ENCODE measurements at regions not wholly inside any gene's neighbourhood (a gene's known extent, or its start where the extent isn't known, plus 50 kb on each side); places are given as distances from the start of the nearest gene placed in this dataset.

DNA sequence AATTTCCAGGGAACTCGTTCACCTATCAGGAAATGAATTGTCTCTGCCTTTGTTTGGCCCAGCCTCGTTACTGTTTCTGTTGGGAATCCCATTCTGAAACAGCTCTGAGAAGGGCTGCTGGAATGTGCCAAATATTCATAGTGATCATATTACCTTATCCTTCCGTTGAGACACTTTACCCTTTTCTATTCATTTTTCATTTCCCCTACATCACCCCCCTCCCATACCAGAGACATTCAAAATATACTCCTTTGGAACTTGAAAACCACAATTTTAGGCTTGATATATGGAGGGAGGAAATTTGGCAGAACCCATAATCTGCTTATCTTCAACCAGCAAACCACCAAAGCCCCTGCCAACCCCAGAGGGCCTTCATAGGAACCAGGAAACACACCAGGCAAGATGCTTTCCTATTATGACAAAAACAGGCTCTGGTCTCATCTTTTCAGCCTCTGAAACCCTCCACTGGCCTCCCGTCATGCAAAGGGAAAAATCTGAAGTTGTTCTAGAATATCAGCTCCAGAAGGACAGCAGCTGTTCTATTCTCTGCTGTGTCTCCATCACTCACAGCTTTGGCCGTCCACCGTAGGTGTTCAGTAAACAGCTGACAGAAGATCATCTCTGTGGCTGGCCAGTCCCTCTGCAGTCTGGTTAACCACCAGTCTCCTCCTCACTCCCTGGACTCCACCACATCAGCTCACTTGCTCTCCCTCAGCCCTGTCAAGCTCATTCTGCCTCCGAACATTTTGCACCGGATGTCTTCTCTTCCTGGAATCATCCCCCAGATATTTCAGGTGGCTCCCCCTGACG, 217.2 kb upstream of the WWC1 start:
- Histone ChIP-seq H3K27me3 (ENCODE audit: control insufficient read depth, extremely low read depth, insufficient read depth, low read length) (no peaks in the 10 kb centered on the region), H3K36me3 (ENCODE audit: control insufficient read depth in 2 of 2, extremely low read depth in 1 of 2, insufficient read depth in 2 of 2, low read length in 2 of 2) (peaks cover 13 to 14% of the 10 kb centered on the region in 2 experiments), H3K4me1 (ENCODE audit: control insufficient read depth, extremely low read depth, insufficient read depth, low read length) (no peaks in the 10 kb centered on the region), H3K4me2 (ENCODE audit: control insufficient read depth, extremely low read depth, insufficient read depth, low read depth, low read length) (no peak overlapping the region), H3K9me1 (ENCODE audit: control insufficient read depth, extremely low read depth, insufficient read depth, low read length) (no peaks in the 10 kb centered on the region), H3K9me3 (ENCODE audit: control insufficient read depth, low read depth, low read length) (no peaks in the 10 kb centered on the region), H3K27ac (ENCODE audit: control insufficient read depth, insufficient read depth, low read length) (no peak overlapping the region), H4K20me1 (ENCODE audit: control insufficient read depth, extremely low read depth, insufficient read depth, low read length) (no peaks in the 10 kb centered on the region), H2AFZ (ENCODE audit: control insufficient read depth, low read length) (no peak overlapping the region), H3K79me2 (ENCODE audit: control insufficient read depth, insufficient read depth, low read length) (peaks cover 5% of the 10 kb centered on the region), H3K4me3 (ENCODE audit: control insufficient read depth in 2 of 3, extremely low read depth in 1 of 3, insufficient read depth in 2 of 3, low read depth in 1 of 3, low read length in 3 of 3) (no peak overlapping the region), H3K9ac (ENCODE audit: control insufficient read depth, extremely low read depth, insufficient read depth, low read length) (no peak overlapping the region)
- FAIRE-seq (no peak), DNase-seq (ENCODE audit: low read depth, low spot score) (no peak)
- dilution Hi-C loops (cut with MboI; ENCODE audit: extremely low pct_ligation_motif_present, low sequenced_read_pairs): no loop called here
- TF ChIP-seq CTCF (optimal IDR thresholded peaks at IDR 0.05 in 1 of 3, IDR thresholded peaks at IDR 0.05 in 1 of 3, conservative IDR thresholded peaks at IDR 0.05 in 1 of 3; ENCODE audit: extremely low read depth in 1 of 3, insufficient read depth in 2 of 3, low read length in 3 of 3): no peak
- no peak for TF ChIP-seq EZH2 (IDR thresholded peaks at IDR 0.05; ENCODE audit: low read length)

- Histone ChIP-seq H3K4me3 (ENCODE audit: control insufficient read depth in 2 of 3, extremely low read depth in 1 of 3, insufficient read depth in 2 of 3, low read depth in 1 of 3, low read length in 3 of 3) (no peak overlapping the region), H2AFZ (ENCODE audit: control insufficient read depth, low read length) (no peak overlapping the region), H3K4me2 (ENCODE audit: control insufficient read depth, extremely low read depth, insufficient read depth, low read depth, low read length) (no peak overlapping the region), H3K27ac (ENCODE audit: control insufficient read depth, insufficient read depth, low read length) (no peak overlapping the region), H3K36me3 (ENCODE audit: control insufficient read depth in 2 of 2, extremely low read depth in 1 of 2, insufficient read depth in 2 of 2, low read length in 2 of 2) (peaks cover 11 to 13% of the 10 kb centered on the region in 2 experiments), H3K79me2 (ENCODE audit: control insufficient read depth, insufficient read depth, low read length) (peaks cover 5% of the 10 kb centered on the region), H4K20me1 (ENCODE audit: control insufficient read depth, extremely low read depth, insufficient read depth, low read length) (no peaks in the 10 kb centered on the region), H3K4me1 (ENCODE audit: control insufficient read depth, extremely low read depth, insufficient read depth, low read length) (no peaks in the 10 kb centered on the region), H3K9ac (ENCODE audit: control insufficient read depth, extremely low read depth, insufficient read depth, low read length) (no peak overlapping the region), H3K27me3 (ENCODE audit: control insufficient read depth, extremely low read depth, insufficient read depth, low read length) (no peaks in the 10 kb centered on the region), H3K9me1 (ENCODE audit: control insufficient read depth, extremely low read depth, insufficient read depth, low read length) (no peaks in the 10 kb centered on the region), H3K9me3 (ENCODE audit: control insufficient read depth, low read depth, low read length) (no peaks in the 10 kb centered on the region)
- FAIRE-seq (no peak), DNase-seq (ENCODE audit: low read depth, low spot score) (no peak)
- TF ChIP-seq CTCF (optimal IDR thresholded peaks at IDR 0.05 in 1 of 3, IDR thresholded peaks at IDR 0.05 in 1 of 3, conservative IDR thresholded peaks at IDR 0.05 in 1 of 3; ENCODE audit: extremely low read depth in 1 of 3, insufficient read depth in 2 of 3, low read length in 3 of 3) (no peak), EZH2 (IDR thresholded peaks at IDR 0.05; ENCODE audit: low read length) (no peak)
- dilution Hi-C loops (cut with MboI; ENCODE audit: extremely low pct_ligation_motif_present, low sequenced_read_pairs): no loop called here
Measured at GRCh38 chr5:168075387-168075786, 216.1 kb upstream of the WWC1 start.

Measured in keratinocyte (primary cell).